ENCODE measurements at regions not wholly inside any gene's neighbourhood (a gene's known extent, or its start where the extent isn't known, plus 50 kb on each side); places are given as distances from the start of the nearest gene placed in this dataset.

- WGBS (ENCODE audit: low lambda C conversion rate), result 0% methylated on average over 4 of the region's 12 CpGs
- FAIRE-seq (no peak), ATAC-seq (no peak), DNase-seq (ENCODE audit: low spot score) (no peak)
- CTCF ChIA-PET (ENCODE audit: low intra/inter-chr PET ratio, low total read pairs), result no interaction called here
- Histone ChIP-seq H3K36me3 (replicated peaks in 1 of 2; ENCODE audit: control insufficient read depth in 1 of 2, insufficient read depth in 2 of 2, low read length in 2 of 2) (no peaks in the 10 kb centered on the region), H2AFZ (ENCODE audit: low read length) (no peak overlapping the region), H3K27me3 (ENCODE audit: control insufficient read depth in 1 of 2, insufficient read depth in 2 of 2, low read length in 2 of 2) (peaks cover 4 to 24% of the 10 kb centered on the region in 2 experiments; a peak in 2 of 5 replicates), H3K4me1 (ENCODE audit: insufficient read depth, low read length) (peaks cover 9% of the 10 kb centered on the region; the same call in 1 of the 2 replicates), H3K79me2 (ENCODE audit: insufficient read depth, low read length) (no peaks in the 10 kb centered on the region), H3K9me3 (ENCODE audit: low read length) (no peaks in the 10 kb centered on the region), H3K27ac (ENCODE audit: extremely low read length, insufficient read depth, low read length) (no peak overlapping the region), H3K4me3 (replicated peaks in 1 of 3; ENCODE audit: insufficient read depth in 1 of 3, low read depth in 2 of 3, low read length in 3 of 3) (no peak overlapping the region), H3K4me2 (ENCODE audit: low read depth, low read length) (no peak overlapping the region), H3K9ac (ENCODE audit: insufficient read depth, low read depth, low read length) (no peak overlapping the region), H4K20me1 (ENCODE audit: insufficient read depth, low read length) (no peaks in the 10 kb centered on the region)
- in situ Hi-C loops (cut with HindIII; ENCODE audit: extremely low pct_ligation_motif_present, low pct_unique_long_range_greater_than_20kb), result no loop called here
- intact Hi-C loops (cut with micrococcal nuclease; ENCODE audit: unreplicated experiment), result no loop called here
- no TSS peak for BruUV-seq (replicated peaks)
- POLR2A ChIA-PET, result no interaction called here
- TF ChIP-seq CCAR2 (optimal IDR thresholded peaks at IDR 0.05; ENCODE audit: low read depth, low read length) (no peak), AHR (CRISPR knock-in tag; IDR thresholded peaks at IDR 0.05) (no peak), RARG (CRISPR knock-in tag; IDR thresholded peaks at IDR 0.05; ENCODE audit: low read depth) (no peak), ZNF770 (CRISPR knock-in tag; IDR thresholded peaks at IDR 0.05) (no peak), CAMTA2 (CRISPR knock-in tag; IDR thresholded peaks at IDR 0.05; ENCODE audit: borderline replicate concordance) (no peak), FOXK2 (IDR thresholded peaks at IDR 0.05) (no peak), MTA3 (CRISPR knock-in tag; IDR thresholded peaks at IDR 0.05) (no peak), TRIM24 (CRISPR knock-in tag; IDR thresholded peaks at IDR 0.05) (no peak), ZNF460 (CRISPR knock-in tag; IDR thresholded peaks at IDR 0.05; ENCODE audit: borderline replicate concordance) (no peak), NONO (IDR thresholded peaks at IDR 0.05) (no peak), NONO (CRISPR knock-in tag; conservative IDR thresholded peaks at IDR 0.05) (no peak), PRDM10 (CRISPR knock-in tag; IDR thresholded peaks at IDR 0.05; ENCODE audit: low read depth) (no peak), DMTF1 (CRISPR knock-in tag; IDR thresholded peaks at IDR 0.05) (no peak), ZNF773 (CRISPR knock-in tag; IDR thresholded peaks at IDR 0.05; ENCODE audit: borderline replicate concordance) (no peak), SIX4 (CRISPR knock-in tag; IDR thresholded peaks at IDR 0.05) (no peak)
Observed at GRCh38 chr22:48972979-48973693, 854.5 kb downstream of the BRD1 start.

Data from HepG2 (cell line).